ENCODE measurements at regions not wholly inside any gene's neighbourhood (a gene's known extent, or its start where the extent isn't known, plus 50 kb on each side); places are given as distances from the start of the nearest gene placed in this dataset.

GRCh38 chr6:164051427-164051826, 636.9 kb downstream of the QKI start:
- H2AFZ ChIP-seq (ENCODE audit: low read length) = no peak overlapping the region
- WGBS (ENCODE audit: low lambda C conversion rate) = 12% methylated on average over 3 of the region's 4 CpGs
- no peak for FAIRE-seq
- intact Hi-C loops (cut with micrococcal nuclease; ENCODE audit: unreplicated experiment) (no loop called here), in situ Hi-C loops (cut with HindIII; ENCODE audit: extremely low pct_ligation_motif_present, low pct_unique_long_range_greater_than_20kb) (no loop called here)
- no peak for ATAC-seq
- no peaks in the 10 kb centered on the region for H3K27me3 ChIP-seq (ENCODE audit: control insufficient read depth in 1 of 2, insufficient read depth in 2 of 2, low read length in 2 of 2)
- H3K4me1 ChIP-seq (ENCODE audit: insufficient read depth, low read length) = no peaks in the 10 kb centered on the region
- BruUV-seq (replicated peaks) = no TSS peak
- ChIA-PET POLR2A (no interaction called here), CTCF (ENCODE audit: low intra/inter-chr PET ratio, low total read pairs) (no interaction called here)
- TF ChIP-seq ZFP82 (CRISPR knock-in tag; IDR thresholded peaks at IDR 0.05; ENCODE audit: borderline replicate concordance) (no peak), ZNF775 (CRISPR knock-in tag; IDR thresholded peaks at IDR 0.05; ENCODE audit: borderline replicate concordance) (no peak), ZSCAN31 (CRISPR knock-in tag; IDR thresholded peaks at IDR 0.05; ENCODE audit: low read depth) (no peak), ZNF747 (CRISPR knock-in tag; IDR thresholded peaks at IDR 0.05; ENCODE audit: borderline replicate concordance) (no peak), CSRNP1 (CRISPR knock-in tag; IDR thresholded peaks at IDR 0.05) (no peak), ZNF496 (CRISPR knock-in tag; IDR thresholded peaks at IDR 0.05; ENCODE audit: insufficient replicate concordance) (no peak), ZNF597 (CRISPR knock-in tag; IDR thresholded peaks at IDR 0.05) (no peak)
- TF ChIP-seq, protein P1, sequence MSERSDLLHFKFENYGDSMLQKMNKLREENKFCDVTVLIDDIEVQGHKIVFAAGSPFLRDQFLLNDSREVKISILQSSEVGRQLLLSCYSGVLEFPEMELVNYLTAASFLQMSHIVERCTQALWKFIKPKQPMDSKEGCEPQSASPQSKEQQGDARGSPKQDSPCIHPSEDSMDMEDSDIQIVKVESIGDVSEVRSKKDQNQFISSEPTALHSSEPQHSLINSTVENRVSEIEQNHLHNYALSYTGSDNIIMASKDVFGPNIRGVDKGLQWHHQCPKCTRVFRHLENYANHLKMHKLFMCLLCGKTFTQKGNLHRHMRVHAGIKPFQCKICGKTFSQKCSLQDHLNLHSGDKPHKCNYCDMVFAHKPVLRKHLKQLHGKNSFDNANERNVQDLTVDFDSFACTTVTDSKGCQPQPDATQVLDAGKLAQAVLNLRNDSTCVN (CRISPR knock-in tag; IDR thresholded peaks at IDR 0.05; ENCODE audit: borderline replicate concordance) = no peak
- TF ChIP-seq, protein P2, sequence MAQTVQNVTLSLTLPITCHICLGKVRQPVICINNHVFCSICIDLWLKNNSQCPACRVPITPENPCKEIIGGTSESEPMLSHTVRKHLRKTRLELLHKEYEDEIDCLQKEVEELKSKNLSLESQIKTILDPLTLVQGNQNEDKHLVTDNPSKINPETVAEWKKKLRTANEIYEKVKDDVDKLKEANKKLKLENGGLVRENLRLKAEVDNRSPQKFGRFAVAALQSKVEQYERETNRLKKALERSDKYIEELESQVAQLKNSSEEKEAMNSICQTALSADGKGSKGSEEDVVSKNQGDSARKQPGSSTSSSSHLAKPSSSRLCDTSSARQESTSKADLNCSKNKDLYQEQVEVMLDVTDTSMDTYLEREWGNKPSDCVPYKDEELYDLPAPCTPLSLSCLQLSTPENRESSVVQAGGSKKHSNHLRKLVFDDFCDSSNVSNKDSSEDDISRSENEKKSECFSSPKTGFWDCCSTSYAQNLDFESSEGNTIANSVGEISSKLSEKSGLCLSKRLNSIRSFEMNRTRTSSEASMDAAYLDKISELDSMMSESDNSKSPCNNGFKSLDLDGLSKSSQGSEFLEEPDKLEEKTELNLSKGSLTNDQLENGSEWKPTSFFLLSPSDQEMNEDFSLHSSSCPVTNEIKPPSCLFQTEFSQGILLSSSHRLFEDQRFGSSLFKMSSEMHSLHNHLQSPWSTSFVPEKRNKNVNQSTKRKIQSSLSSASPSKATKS (CRISPR knock-in tag; IDR thresholded peaks at IDR 0.05) = no peak
- TF ChIP-seq, protein P3, sequence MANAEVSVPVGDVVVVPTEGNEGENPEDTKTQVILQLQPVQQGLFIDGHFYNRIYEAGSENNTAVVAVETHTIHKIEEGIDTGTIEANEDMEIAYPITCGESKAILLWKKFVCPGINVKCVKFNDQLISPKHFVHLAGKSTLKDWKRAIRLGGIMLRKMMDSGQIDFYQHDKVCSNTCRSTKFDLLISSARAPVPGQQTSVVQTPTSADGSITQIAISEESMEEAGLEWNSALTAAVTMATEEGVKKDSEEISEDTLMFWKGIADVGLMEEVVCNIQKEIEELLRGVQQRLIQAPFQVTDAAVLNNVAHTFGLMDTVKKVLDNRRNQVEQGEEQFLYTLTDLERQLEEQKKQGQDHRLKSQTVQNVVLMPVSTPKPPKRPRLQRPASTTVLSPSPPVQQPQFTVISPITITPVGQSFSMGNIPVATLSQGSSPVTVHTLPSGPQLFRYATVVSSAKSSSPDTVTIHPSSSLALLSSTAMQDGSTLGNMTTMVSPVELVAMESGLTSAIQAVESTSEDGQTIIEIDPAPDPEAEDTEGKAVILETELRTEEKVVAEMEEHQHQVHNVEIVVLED (CRISPR knock-in tag; IDR thresholded peaks at IDR 0.05; ENCODE audit: borderline replicate concordance) = no peak
- no peaks in the 10 kb centered on the region for H3K79me2 ChIP-seq (ENCODE audit: insufficient read depth, low read length)
- no peak for DNase-seq (ENCODE audit: low spot score)
- no peak overlapping the region for H3K4me3 ChIP-seq (replicated peaks in 1 of 3; ENCODE audit: insufficient read depth in 1 of 3, low read depth in 2 of 3, low read length in 3 of 3)
- no peaks in the 10 kb centered on the region for H3K36me3 ChIP-seq (replicated peaks in 1 of 2; ENCODE audit: control insufficient read depth in 1 of 2, insufficient read depth in 2 of 2, low read length in 2 of 2)
- no peak overlapping the region for H3K4me2 ChIP-seq (ENCODE audit: low read depth, low read length)
- H3K27ac ChIP-seq (ENCODE audit: extremely low read length, insufficient read depth, low read length) = no peak overlapping the region
- no peaks in the 10 kb centered on the region for H4K20me1 ChIP-seq (ENCODE audit: insufficient read depth, low read length)
- no peak overlapping the region for H3K9ac ChIP-seq (ENCODE audit: insufficient read depth, low read depth, low read length)
- H3K9me3 ChIP-seq (ENCODE audit: low read length) = no peaks in the 10 kb centered on the region

Data from HepG2 (cell line).